Keratinocyte (primary cell): ENCODE measurements at regions not wholly inside any gene's neighbourhood (a gene's known extent, or its start where the extent isn't known, plus 50 kb on each side); places are given as distances from the start of the nearest gene placed in this dataset.
"Not testable (repeated sequence)": the region's sequence is repeated elsewhere in the genome, so short reads cannot be mapped to it uniquely, and the experiment has no call there.

Experiments
- EZH2 ChIP-seq: IDR thresholded peaks from one replicate; pipeline ENCODE4 v1.6.1; 2012; ENCODE audit warnings: inconsistent platforms, mild to moderate bottlenecking, low read length, moderate library complexity
- TF ChIP-seq, protein P1 (sequence below), 3 experiments: IDR thresholded peaks in 1 of 3; conservative IDR thresholded peaks in 1 of 3; optimal IDR thresholded peaks in 1 of 3; 2 replicates in 2 of 3; 3 replicates in 1 of 3; pipeline versions ENCODE3 to v1.5.1; 2011; ENCODE audit warnings: low read length in 3 of 3, mild to moderate bottlenecking in 3 of 3, moderate library complexity in 2 of 3, control low read depth in 1 of 3, inconsistent platforms in 1 of 3; ENCODE audit not compliant: insufficient read depth in 2 of 3; ENCODE audit errors: extremely low read depth in 1 of 3

DNA sequence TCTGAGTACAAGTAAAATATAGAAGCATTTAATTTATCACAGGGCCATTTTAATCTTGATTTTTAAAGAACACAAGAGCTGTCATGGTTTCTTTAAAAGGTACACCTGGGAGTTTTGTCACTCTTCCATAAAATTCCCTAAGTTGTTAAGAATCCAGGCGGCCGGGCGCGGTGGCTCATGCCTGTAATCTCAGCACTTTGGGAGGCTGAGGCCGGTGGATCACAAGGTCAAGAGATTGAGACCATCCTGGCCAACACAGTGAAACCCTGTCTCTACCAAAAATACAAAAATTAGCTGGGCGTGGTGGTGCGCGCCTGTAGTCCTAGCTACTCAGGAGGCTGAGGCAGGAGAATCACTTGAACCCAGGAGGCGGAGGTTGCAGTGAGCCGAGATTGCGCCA lies 278.3 kb downstream of the PCDH17 start:
- TF ChIP-seq, protein P1, sequence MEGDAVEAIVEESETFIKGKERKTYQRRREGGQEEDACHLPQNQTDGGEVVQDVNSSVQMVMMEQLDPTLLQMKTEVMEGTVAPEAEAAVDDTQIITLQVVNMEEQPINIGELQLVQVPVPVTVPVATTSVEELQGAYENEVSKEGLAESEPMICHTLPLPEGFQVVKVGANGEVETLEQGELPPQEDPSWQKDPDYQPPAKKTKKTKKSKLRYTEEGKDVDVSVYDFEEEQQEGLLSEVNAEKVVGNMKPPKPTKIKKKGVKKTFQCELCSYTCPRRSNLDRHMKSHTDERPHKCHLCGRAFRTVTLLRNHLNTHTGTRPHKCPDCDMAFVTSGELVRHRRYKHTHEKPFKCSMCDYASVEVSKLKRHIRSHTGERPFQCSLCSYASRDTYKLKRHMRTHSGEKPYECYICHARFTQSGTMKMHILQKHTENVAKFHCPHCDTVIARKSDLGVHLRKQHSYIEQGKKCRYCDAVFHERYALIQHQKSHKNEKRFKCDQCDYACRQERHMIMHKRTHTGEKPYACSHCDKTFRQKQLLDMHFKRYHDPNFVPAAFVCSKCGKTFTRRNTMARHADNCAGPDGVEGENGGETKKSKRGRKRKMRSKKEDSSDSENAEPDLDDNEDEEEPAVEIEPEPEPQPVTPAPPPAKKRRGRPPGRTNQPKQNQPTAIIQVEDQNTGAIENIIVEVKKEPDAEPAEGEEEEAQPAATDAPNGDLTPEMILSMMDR (optimal IDR thresholded peaks at IDR 0.05 in 1 of 3, IDR thresholded peaks at IDR 0.05 in 1 of 3, conservative IDR thresholded peaks at IDR 0.05 in 1 of 3; ENCODE audit: extremely low read depth in 1 of 3, insufficient read depth in 2 of 3, low read length in 3 of 3) = not testable (repeated sequence)
- TF ChIP-seq EZH2 = not testable (repeated sequence)
